Suprapubic skin (tissue), 4 donors: ENCODE measurements at regions not wholly inside any gene's neighbourhood (a gene's known extent, or its start where the extent isn't known, plus 50 kb on each side); places are given as distances from the start of the nearest gene placed in this dataset.

Experiments
- DNase-seq, 2 donors: peaks; one replicate each; pipeline ENCODE4 v3.0.0-alpha.2; 2019; ENCODE audit warnings: low spot score in 2 of 2
- H3K27ac ChIP-seq: fragments of 200-600 bp; sonication (generic); one replicate; pipeline ENCODE4 v1.5.1; 2019
- H3K27me3 ChIP-seq: fragments of 200-600 bp; sonication (generic); one replicate; pipeline ENCODE4 v1.5.1; 2019
- H3K36me3 ChIP-seq: fragments of 200-600 bp; sonication (generic); one replicate; pipeline ENCODE4 v1.5.1; 2019
- H3K4me1 ChIP-seq: fragments of 200-600 bp; sonication (generic); one replicate; pipeline ENCODE4 v1.5.1; 2019
- H3K4me3 ChIP-seq: fragments of 200-600 bp; sonication (generic); one replicate; pipeline ENCODE4 v1.5.1; 2019; ENCODE audit warnings: mild to moderate bottlenecking
- H3K9me3 ChIP-seq: fragments of 200-600 bp; sonication (generic); one replicate; pipeline ENCODE4 v1.5.1; 2019
- EP300 ChIP-seq: sonication (generic); formaldehyde crosslinking; IDR thresholded peaks from one replicate; pipeline ENCODE4 v1.6.1; 2017; ENCODE audit warnings: antibody characterized with exemption
- POLR2A ChIP-seq, 2 donors: fragments of 450-650 bp; IDR thresholded peaks; one replicate each; pipeline ENCODE4 v1.6.1; 2017; ENCODE audit warnings: antibody characterized with exemption in 2 of 2, mild to moderate bottlenecking in 2 of 2, moderate library complexity in 2 of 2
- POLR2AphosphoS5 ChIP-seq, 3 donors: sonication (generic); formaldehyde crosslinking; IDR thresholded peaks; one replicate each; pipeline ENCODE4 v1.6.1; 2017; ENCODE audit warnings: antibody characterized with exemption in 3 of 3
- WGBS: methylation state at CpG from one replicate; pipeline ENCODE4 v1.1.5; 2018; 5-methylcytosine and 5-hydroxymethylcytosine counted together
- TF ChIP-seq, protein P1 (sequence below), 2 donors: fragments of 200-600 bp in 1 of 2; fragments of 450-650 bp in 1 of 2; sonication (generic) in 1 of 2; IDR thresholded peaks; one replicate each; pipeline ENCODE4 v1.5.1; 2016 to 2019; ENCODE audit warnings: antibody characterized with exemption in 2 of 2, mild to moderate bottlenecking in 1 of 2, moderate library complexity in 1 of 2

DNA sequence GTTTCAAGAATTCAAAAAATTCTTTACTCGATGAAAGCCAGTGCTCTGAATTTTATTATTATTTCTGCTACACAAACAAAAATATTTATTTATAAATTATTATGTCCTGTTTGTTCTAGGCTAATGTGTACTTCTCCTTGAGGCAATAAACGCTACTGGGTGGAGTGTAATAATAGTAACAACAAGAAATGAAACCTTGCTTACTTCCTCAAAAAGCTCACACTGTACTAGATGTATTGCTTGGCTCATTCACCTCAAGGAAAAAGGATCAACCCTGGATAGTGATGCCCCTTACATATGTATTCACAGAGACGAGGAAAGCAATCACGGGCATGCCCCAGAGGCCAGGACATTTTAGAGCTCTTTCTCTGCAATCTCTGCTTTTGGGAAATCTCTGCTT lies 685.6 kb upstream of the NXPH2 start:
- TF ChIP-seq, protein P1, sequence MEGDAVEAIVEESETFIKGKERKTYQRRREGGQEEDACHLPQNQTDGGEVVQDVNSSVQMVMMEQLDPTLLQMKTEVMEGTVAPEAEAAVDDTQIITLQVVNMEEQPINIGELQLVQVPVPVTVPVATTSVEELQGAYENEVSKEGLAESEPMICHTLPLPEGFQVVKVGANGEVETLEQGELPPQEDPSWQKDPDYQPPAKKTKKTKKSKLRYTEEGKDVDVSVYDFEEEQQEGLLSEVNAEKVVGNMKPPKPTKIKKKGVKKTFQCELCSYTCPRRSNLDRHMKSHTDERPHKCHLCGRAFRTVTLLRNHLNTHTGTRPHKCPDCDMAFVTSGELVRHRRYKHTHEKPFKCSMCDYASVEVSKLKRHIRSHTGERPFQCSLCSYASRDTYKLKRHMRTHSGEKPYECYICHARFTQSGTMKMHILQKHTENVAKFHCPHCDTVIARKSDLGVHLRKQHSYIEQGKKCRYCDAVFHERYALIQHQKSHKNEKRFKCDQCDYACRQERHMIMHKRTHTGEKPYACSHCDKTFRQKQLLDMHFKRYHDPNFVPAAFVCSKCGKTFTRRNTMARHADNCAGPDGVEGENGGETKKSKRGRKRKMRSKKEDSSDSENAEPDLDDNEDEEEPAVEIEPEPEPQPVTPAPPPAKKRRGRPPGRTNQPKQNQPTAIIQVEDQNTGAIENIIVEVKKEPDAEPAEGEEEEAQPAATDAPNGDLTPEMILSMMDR (IDR thresholded peaks at IDR 0.05), result no peak
- TF ChIP-seq EP300 (no peak), POLR2AphosphoS5 (IDR thresholded peaks at IDR 0.05) (no peak), POLR2A (IDR thresholded peaks at IDR 0.05) (no peak)
- Histone ChIP-seq H3K9me3 (no peaks in the 10 kb centered on the region), H3K36me3 (no peaks in the 10 kb centered on the region), H3K27me3 (no peaks in the 10 kb centered on the region), H3K27ac (no peak overlapping the region), H3K4me3 (no peak overlapping the region), H3K4me1 (no peaks in the 10 kb centered on the region)
- DNase-seq, result no peak
- 49% methylated on average over 4 of the region's 4 CpGs for WGBS

DNA sequence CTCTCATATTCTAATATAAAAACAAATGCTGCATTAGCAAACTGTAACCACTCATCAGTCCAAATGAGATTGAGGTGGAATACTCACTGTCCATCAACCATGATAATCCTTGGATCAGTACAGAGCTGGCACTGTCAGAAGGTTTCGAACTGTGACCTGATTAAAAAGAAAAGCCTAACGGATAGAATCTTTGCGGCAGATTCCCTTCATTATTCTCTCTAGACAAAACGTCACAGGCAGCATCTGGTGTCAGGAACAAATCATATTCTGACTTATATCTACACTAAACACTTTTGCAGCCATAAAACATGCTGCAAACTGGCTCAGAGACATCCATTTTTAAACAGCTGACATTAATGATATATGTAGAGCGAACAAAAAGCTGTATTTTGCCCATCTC lies 677.7 kb upstream of the NXPH2 start:
- Histone ChIP-seq H3K27me3 (no peaks in the 10 kb centered on the region), H3K27ac (no peak overlapping the region), H3K36me3 (no peaks in the 10 kb centered on the region), H3K9me3 (peaks cover 14% of the 10 kb centered on the region), H3K4me1 (no peaks in the 10 kb centered on the region), H3K4me3 (no peak overlapping the region)
- TF ChIP-seq POLR2AphosphoS5 (IDR thresholded peaks at IDR 0.05) (no peak), EP300 (no peak), POLR2A (IDR thresholded peaks at IDR 0.05) (no peak)
- TF ChIP-seq, protein P1 (IDR thresholded peaks at IDR 0.05), result no peak
- WGBS, result 59% methylated on average over 5 of the region's 5 CpGs
- no peak for DNase-seq

DNA sequence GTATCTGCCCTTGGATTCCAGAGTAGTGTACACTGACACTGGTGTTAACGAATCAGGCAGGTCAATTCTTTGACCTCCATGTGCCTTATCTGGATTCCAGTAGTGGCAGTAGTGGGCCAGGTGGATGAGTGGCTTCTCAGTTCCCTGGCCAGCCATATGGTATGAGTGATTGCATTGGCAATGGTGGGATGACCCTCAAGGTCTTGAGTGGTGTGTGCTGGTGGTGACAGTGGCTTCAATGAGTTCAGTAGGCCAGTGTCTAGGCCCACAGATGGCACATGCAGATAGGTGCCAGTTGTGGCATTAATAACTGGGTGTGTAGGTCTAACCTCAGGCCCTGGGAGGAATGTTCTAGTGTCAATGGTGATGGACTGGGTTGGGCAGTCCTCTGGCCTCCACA lies 674.1 kb upstream of the NXPH2 start:
- peaks cover 14% of the 10 kb centered on the region for H3K9me3 ChIP-seq
- no peak overlapping the region for H3K4me3 ChIP-seq
- no peak for TF ChIP-seq POLR2A (IDR thresholded peaks at IDR 0.05)
- TF ChIP-seq, protein P1 (IDR thresholded peaks at IDR 0.05), result no peak
- no peak for TF ChIP-seq EP300
- no peak for TF ChIP-seq POLR2AphosphoS5 (IDR thresholded peaks at IDR 0.05)

DNA sequence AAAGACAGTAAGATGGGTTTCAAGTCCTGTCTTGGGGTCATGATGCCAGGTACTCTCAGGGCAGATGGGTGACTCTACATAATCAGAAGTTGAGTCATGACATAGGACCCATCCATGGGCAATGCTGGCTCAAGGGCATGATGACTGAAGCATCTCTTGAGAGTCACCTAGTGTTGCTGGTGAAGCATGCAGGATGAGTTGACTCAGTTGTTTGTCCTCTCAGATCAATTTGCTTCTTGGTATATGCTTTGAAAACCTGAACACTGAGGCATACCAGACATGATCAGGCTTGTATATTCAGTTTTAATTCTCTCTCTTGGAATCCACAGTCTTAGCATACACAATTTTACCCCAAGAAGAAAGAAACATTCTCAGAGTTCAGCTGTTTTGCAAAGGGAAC lies 658.9 kb upstream of the NXPH2 start:
- no peaks in the 10 kb centered on the region for H3K4me1 ChIP-seq
- H3K27me3 ChIP-seq, result no peaks in the 10 kb centered on the region
- TF ChIP-seq POLR2AphosphoS5 (IDR thresholded peaks at IDR 0.05), result no peak
- TF ChIP-seq POLR2A (IDR thresholded peaks at IDR 0.05), result no peak
- TF ChIP-seq EP300, result no peak
- TF ChIP-seq, protein P1 (IDR thresholded peaks at IDR 0.05), result no peak
- H3K9me3 ChIP-seq, result no peaks in the 10 kb centered on the region
- no peak for DNase-seq
- no peak overlapping the region for H3K27ac ChIP-seq
- H3K36me3 ChIP-seq, result no peaks in the 10 kb centered on the region
- no peak overlapping the region for H3K4me3 ChIP-seq

More for the DNA sequence above, 674.1 kb upstream of the NXPH2 start:
- H3K36me3 ChIP-seq, result no peaks in the 10 kb centered on the region
- no peaks in the 10 kb centered on the region for H3K4me1 ChIP-seq
- H3K27ac ChIP-seq, result no peak overlapping the region
- no peak for DNase-seq
- H3K27me3 ChIP-seq, result no peaks in the 10 kb centered on the region
- 100% methylated on average over 1 of the region's 1 CpG for WGBS

DNA sequence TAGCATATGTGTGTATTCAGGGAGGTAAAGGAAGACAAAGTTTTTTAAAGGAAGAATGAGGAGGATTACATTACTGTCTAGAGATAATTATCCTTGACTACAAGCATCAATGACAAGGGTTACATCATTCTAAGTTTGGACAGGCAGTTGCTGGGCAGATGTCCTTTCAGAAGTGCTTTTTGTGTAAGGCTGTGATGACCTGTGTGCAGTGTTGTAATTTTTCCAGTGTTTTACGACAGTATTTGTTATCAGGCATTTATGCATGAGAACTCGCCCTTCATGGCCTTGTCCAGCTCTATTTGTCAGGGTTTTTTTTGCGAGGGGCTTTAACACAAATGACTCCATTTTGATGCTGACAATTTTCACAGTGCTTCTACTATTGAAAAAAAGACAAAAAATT lies 658.3 kb upstream of the NXPH2 start:
- H3K9me3 ChIP-seq, result no peaks in the 10 kb centered on the region
- TF ChIP-seq EP300 (no peak), POLR2AphosphoS5 (IDR thresholded peaks at IDR 0.05) (no peak), POLR2A (IDR thresholded peaks at IDR 0.05) (no peak)
- TF ChIP-seq, protein P1 (IDR thresholded peaks at IDR 0.05), result no peak
- H3K27ac ChIP-seq, result no peak overlapping the region
- WGBS, result 79% methylated on average over 3 of the region's 3 CpGs
- no peak for DNase-seq
- no peaks in the 10 kb centered on the region for H3K4me1 ChIP-seq
- no peaks in the 10 kb centered on the region for H3K36me3 ChIP-seq
- H3K4me3 ChIP-seq, result no peak overlapping the region
- H3K27me3 ChIP-seq, result no peaks in the 10 kb centered on the region
